ENCODE measurements at regions not wholly inside any gene's neighbourhood (a gene's known extent, or its start where the extent isn't known, plus 50 kb on each side); places are given as distances from the start of the nearest gene placed in this dataset.

- no peak for TF ChIP-seq CTCF (IDR thresholded peaks at IDR 0.05)
- TF ChIP-seq POLR2AphosphoS5 (IDR thresholded peaks at IDR 0.05), result no peak
- TF ChIP-seq POLR2A (IDR thresholded peaks at IDR 0.05), result no peak
- no peak for TF ChIP-seq EP300 (IDR thresholded peaks at IDR 0.05)
These were observed 124.5 kb upstream of the MAF start for GRCh38 chr16:79725051-79725450.
